T-cell (primary cell): ENCODE measurements at regions not wholly inside any gene's neighbourhood (a gene's known extent, or its start where the extent isn't known, plus 50 kb on each side); places are given as distances from the start of the nearest gene placed in this dataset.

Experiments used
- ATAC-seq, 4 experiments: fragments of 200-7000 bp in 3 of 4; fragments of 150-1000 bp in 1 of 4; cut with Tn5 transposase; replicated peaks in 1 of 4; 1 replicate in 3 of 4; 2 replicates in 1 of 4; pipeline ENCODE4 v1.10.0; 2021; ENCODE audit warnings: moderate library complexity in 3 of 4, mild to moderate bottlenecking in 2 of 4, moderate number of reproducible peaks in 1 of 4
- CTCF ChIA-PET, 2 donors: fragments of 300-600 bp; sonication (Branson Sonifier 250); formaldehyde crosslinking; loops; one replicate each; lab custom pipeline; 2022; ENCODE audit warnings: antibody characterized with exemption in 2 of 2; lab: Charles Lee
- POLR2A ChIA-PET, 2 donors: fragments of 300-600 bp; sonication (Branson Sonifier 250); formaldehyde crosslinking; loops; one replicate each; lab custom pipeline; 2022; ENCODE audit warnings: antibody characterized with exemption in 2 of 2; lab: Charles Lee
- DNase-seq, 35 experiments: peaks; one replicate each; pipeline versions ENCODE4 v3.0.0 to v3.0.0-alpha.2; 2013 to 2023
- H3K27ac ChIP-seq: one replicate; pipeline ENCODE4 v1.5.1; 2013; ENCODE audit warnings: low read length
- H3K27me3 ChIP-seq, 2 experiments: replicated peaks in 1 of 2; 1 replicate in 1 of 2; 2 replicates in 1 of 2; pipeline versions ENCODE4 v1.6.1 to v1.7.0; 2013; ENCODE audit warnings: low read length in 1 of 2, mixed read lengths in 1 of 2; ENCODE audit not compliant: control insufficient read depth in 2 of 2, insufficient read depth in 2 of 2; ENCODE audit errors: extremely low read depth in 1 of 2
- H3K36me3 ChIP-seq, 2 donors: 1 replicate in 1 of 2; 2 replicates in 1 of 2; pipeline versions ENCODE4 v1.6.1 to v1.7.0; 2013; ENCODE audit warnings: low read length in 1 of 2; ENCODE audit not compliant: control insufficient read depth in 2 of 2, insufficient read depth in 1 of 2; ENCODE audit errors: extremely low read depth in 1 of 2
- H3K4me1 ChIP-seq, 2 experiments: 1 replicate in 1 of 2; 2 replicates in 1 of 2; pipeline versions ENCODE4 v1.6.1 to v1.7.0; 2013; ENCODE audit warnings: low read length in 2 of 2, mixed read lengths in 1 of 2; ENCODE audit not compliant: insufficient read depth in 2 of 2, control insufficient read depth in 1 of 2; ENCODE audit errors: extremely low read depth in 1 of 2
- H3K4me3 ChIP-seq, 2 donors: 1 replicate in 1 of 2; 2 replicates in 1 of 2; pipeline versions ENCODE4 v1.5.1 to v1.7.0; 2013; ENCODE audit warnings: mild to moderate bottlenecking in 2 of 2, low read length in 1 of 2, moderate library complexity in 1 of 2; ENCODE audit not compliant: control insufficient read depth in 1 of 2; ENCODE audit errors: extremely low read depth in 1 of 2
- H3K9me3 ChIP-seq: 2 replicates; pipeline ENCODE4 v1.7.0; 2013
- H3K27ac Mint-ChIP-seq, 2 donors: one replicate each; pipeline ENCODE4 v1.8.0; 2020 to 2021; ENCODE audit warnings: mild to moderate bottlenecking in 2 of 2, mixed read lengths in 2 of 2
- H3K27me3 Mint-ChIP-seq, 2 donors: one replicate each; pipeline ENCODE4 v1.8.0; 2021 to 2022; ENCODE audit warnings: mixed read lengths in 2 of 2
- H3K36me3 Mint-ChIP-seq: one replicate; pipeline ENCODE4 v1.8.0; 2021; ENCODE audit warnings: mixed read lengths
- H3K4me1 Mint-ChIP-seq, 3 donors: one replicate each; pipeline ENCODE4 v1.8.0; 2020 to 2022; ENCODE audit warnings: mixed read lengths in 3 of 3, mild to moderate bottlenecking in 1 of 3
- H3K4me3 Mint-ChIP-seq, 3 donors: one replicate each; pipeline ENCODE4 v1.8.0; 2020 to 2022; ENCODE audit warnings: mild to moderate bottlenecking in 3 of 3, mixed read lengths in 3 of 3, moderate library complexity in 3 of 3
- H3K9me3 Mint-ChIP-seq, 3 donors: one replicate each; pipeline ENCODE4 v1.8.0; 2020 to 2022; ENCODE audit warnings: mixed read lengths in 3 of 3
- WGBS: methylation state at CpG from one replicate; pipeline ENCODE4 v1.1.5; 2013; ENCODE audit warnings: missing lambda C conversion rate; ENCODE audit not compliant: insufficient coverage; 5-methylcytosine and 5-hydroxymethylcytosine counted together

- Histone ChIP-seq H3K36me3 (no peaks in the 10 kb centered on the region), H3K9me3 (no peaks in the 10 kb centered on the region), H3K27ac (no peak overlapping the region), H3K4me1 (peaks cover 5 to 14% of the 10 kb centered on the region in 2 experiments), H3K4me3 (no peak overlapping the region), H3K27me3 (no peaks in the 10 kb centered on the region)
- peaks cover 0 to 2% of the 10 kb centered on the region in 2 donors for H3K27me3 Mint-ChIP-seq
- ATAC-seq: no peak
- H3K36me3 Mint-ChIP-seq: peaks cover 5% of the 10 kb centered on the region
- no peak for DNase-seq
- no peak overlapping the region for H3K27ac Mint-ChIP-seq
- CTCF ChIA-PET: interaction anchor here (0.8 to 1.8 kb wide), 3 partner anchors 12 to 166 kb away, joined by 3 to 6 read pairs (median 4); no protein-coding TSS in a partner anchor
- POLR2A ChIA-PET: interaction anchor here in 1 of 2 donors (0.5 to 0.6 kb wide), 3 partner anchors 128 to 197 kb away, joined by 4 to 5 read pairs (median 4); no protein-coding TSS in a partner anchor
- no CpG with 5 or more reads among the region's 1 CpG for WGBS
- H3K4me1 Mint-ChIP-seq: peaks cover 0 to 10% (median 8%) of the 10 kb centered on the region in 3 donors
- H3K9me3 Mint-ChIP-seq: peaks cover 0 to 3% (median 0%) of the 10 kb centered on the region in 3 donors
- no peak overlapping the region for H3K4me3 Mint-ChIP-seq
Measured at GRCh38 chr2:64318476-64318748, 135.6 kb upstream of the LGALSL start.

GRCh38 chr2:64319896-64320295 lies 134.1 kb upstream of the LGALSL start:
- Mint-ChIP-seq H3K36me3 (peaks cover 5% of the 10 kb centered on the region), H3K4me3 (no peak overlapping the region), H3K27ac (no peak overlapping the region), H3K27me3 (peaks cover 0 to 2% of the 10 kb centered on the region in 2 donors), H3K9me3 (peaks cover 0 to 3% (median 0%) of the 10 kb centered on the region in 3 donors), H3K4me1 (peaks cover 7 to 24% (median 20%) of the 10 kb centered on the region in 3 donors)
- Histone ChIP-seq H3K9me3 (no peaks in the 10 kb centered on the region), H3K27me3 (no peaks in the 10 kb centered on the region), H3K4me3 (no peak overlapping the region), H3K4me1 (peaks cover 8 to 24% of the 10 kb centered on the region in 2 experiments), H3K27ac (no peak overlapping the region), H3K36me3 (no peaks in the 10 kb centered on the region)
- ChIA-PET CTCF (interaction anchor here in 1 of 2 donors (0.5 to 0.8 kb wide), 3 partner anchors 8 to 11 kb away, joined by 3 to 4 read pairs (median 3); no protein-coding TSS in a partner anchor), POLR2A (no interaction called here)
- WGBS: no CpG with 5 or more reads among the region's 3 CpGs
- ATAC-seq: no peak
- DNase-seq: no peak

DNA sequence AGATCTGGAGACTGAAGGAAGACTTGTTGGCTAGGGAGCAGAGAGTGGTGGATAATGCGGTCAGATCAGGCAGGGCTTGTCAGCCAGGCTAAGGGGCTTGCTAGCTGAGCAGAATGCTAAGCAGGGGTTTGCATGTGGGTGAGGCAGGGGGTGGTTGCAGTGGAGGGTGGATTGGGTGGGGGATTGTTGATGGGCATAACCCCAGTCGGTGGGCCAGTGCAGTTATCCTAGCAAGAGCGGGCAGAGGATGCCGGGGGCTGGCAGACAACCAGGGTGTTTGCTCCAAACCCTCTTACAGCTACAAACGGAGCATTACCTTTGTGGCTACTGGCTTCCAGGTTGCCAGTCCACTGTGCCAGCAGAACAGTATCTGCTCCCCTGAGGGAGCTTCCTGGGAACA lies 131.5 kb upstream of the LGALSL start:
- WGBS: 82% methylated on average over 4 of the region's 5 CpGs

GRCh38 chr2:64323197-64323596 lies 130.8 kb upstream of the LGALSL start:
- H3K27me3 Mint-ChIP-seq: peaks cover 0 to 2% of the 10 kb centered on the region in 2 donors
- no peak for DNase-seq
- Histone ChIP-seq H3K9me3 (no peaks in the 10 kb centered on the region), H3K4me3 (no peak overlapping the region), H3K27ac (no peak overlapping the region), H3K27me3 (no peaks in the 10 kb centered on the region), H3K36me3 (no peaks in the 10 kb centered on the region), H3K4me1 (peaks cover 32 to 57% of the 10 kb centered on the region in 2 experiments)
- H3K36me3 Mint-ChIP-seq: peaks cover 5% of the 10 kb centered on the region
- H3K4me1 Mint-ChIP-seq: peaks cover 37 to 55% (median 52%) of the 10 kb centered on the region in 3 donors
- H3K4me3 Mint-ChIP-seq: no peak overlapping the region
- H3K27ac Mint-ChIP-seq: peak overlapping the region in 1 of 2 donors; percentile 1
- no peak for ATAC-seq
- CTCF ChIA-PET: no interaction called here
- peaks cover 0 to 3% (median 0%) of the 10 kb centered on the region in 3 donors for H3K9me3 Mint-ChIP-seq
- POLR2A ChIA-PET: interaction anchor here in 1 of 2 donors (1.0 kb wide), 1 partner anchor 10 kb away, joined by 3 read pairs; no protein-coding TSS in a partner anchor
- 50% methylated on average over 4 of the region's 5 CpGs for WGBS

More for the DNA sequence above, 131.5 kb upstream of the LGALSL start:
- no peaks in the 10 kb centered on the region for H3K9me3 ChIP-seq
- POLR2A ChIA-PET: interaction anchor here in 1 of 2 donors (0.5 kb wide), 1 partner anchor 484 kb away, joined by 5 read pairs; no protein-coding TSS in a partner anchor
- ATAC-seq (no peak), DNase-seq (no peak)
- H3K4me3 Mint-ChIP-seq: no peak overlapping the region
- peaks cover 27 to 50% of the 10 kb centered on the region in 2 experiments for H3K4me1 ChIP-seq
- H3K36me3 ChIP-seq: no peaks in the 10 kb centered on the region
- peaks cover 0 to 3% (median 0%) of the 10 kb centered on the region in 3 donors for H3K9me3 Mint-ChIP-seq
- H3K27me3 Mint-ChIP-seq: peaks cover 0 to 2% of the 10 kb centered on the region in 2 donors
- H3K27ac Mint-ChIP-seq: no peak overlapping the region
- CTCF ChIA-PET: interaction anchor here in 1 of 2 donors (0.5 kb wide), 1 partner anchor 262 kb away, joined by 6 read pairs; no protein-coding TSS in a partner anchor
- no peak overlapping the region for H3K27ac ChIP-seq
- H3K4me1 Mint-ChIP-seq: peaks cover 30 to 50% (median 45%) of the 10 kb centered on the region in 3 donors
- H3K27me3 ChIP-seq: no peaks in the 10 kb centered on the region
- no peak overlapping the region for H3K4me3 ChIP-seq
- H3K36me3 Mint-ChIP-seq: peaks cover 5% of the 10 kb centered on the region

DNA sequence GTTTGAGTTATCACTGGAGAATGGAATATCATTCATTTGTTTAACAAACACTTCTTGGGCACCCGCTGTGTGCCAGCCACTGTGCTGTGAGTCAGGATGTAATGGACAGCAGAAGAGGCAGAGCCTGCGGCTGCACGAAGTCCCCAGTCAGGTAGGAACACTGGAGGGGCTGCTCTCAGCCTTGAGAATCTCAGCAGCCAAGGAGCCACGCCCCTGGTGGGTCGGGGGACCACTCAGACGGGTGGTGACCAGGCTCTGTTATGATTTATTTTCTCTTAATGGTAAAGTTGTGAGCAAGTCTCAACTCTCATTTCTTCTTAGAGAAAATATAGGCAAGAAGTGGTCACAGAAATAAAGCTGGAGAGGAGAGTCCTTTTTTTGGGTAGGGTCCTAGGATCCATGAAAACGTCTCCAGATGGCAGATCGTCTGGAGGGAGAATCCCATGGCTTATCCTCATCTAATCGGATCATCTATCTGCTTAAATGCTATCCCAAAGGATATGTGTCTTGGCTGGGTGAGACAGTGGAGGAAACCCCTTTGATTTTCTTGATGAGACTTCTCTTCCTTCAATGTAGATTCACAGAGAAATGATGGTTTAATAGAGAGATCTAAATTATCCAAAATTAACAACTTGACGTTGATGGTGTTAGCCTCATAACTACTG lies 129.1 kb upstream of the LGALSL start:
- 100% methylated on average over 3 of the region's 10 CpGs for WGBS
- peaks cover 42 to 58% (median 52%) of the 10 kb centered on the region in 3 donors for H3K4me1 Mint-ChIP-seq

DNA sequence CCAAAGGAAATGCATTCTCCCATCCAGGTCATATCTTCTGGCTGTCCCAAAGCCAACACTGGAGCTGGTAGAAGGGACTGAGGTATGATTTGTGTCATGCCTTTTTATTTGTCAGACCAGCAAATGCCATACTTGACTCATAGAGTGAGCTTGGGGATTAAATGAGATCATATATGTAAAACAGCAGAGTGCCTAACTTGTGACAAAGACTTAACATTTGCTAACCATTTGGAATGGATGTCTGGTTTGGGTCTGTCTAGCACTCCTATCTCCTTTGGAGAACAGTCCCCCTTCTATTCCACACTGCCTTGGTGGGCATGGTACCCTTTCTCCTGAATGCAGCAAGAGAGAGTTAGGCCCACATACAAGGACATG lies 128.5 kb upstream of the LGALSL start:
- no peaks in the 10 kb centered on the region for H3K36me3 ChIP-seq
- Mint-ChIP-seq H3K27ac (peak overlapping the region; percentile 98 to 99), H3K4me1 (peaks cover 42 to 61% (median 54%) of the 10 kb centered on the region in 3 donors), H3K4me3 (peak overlapping the region; percentile 62 to 74 (median 73)), H3K27me3 (no peaks in the 10 kb centered on the region), H3K36me3 (peaks cover 5% of the 10 kb centered on the region), H3K9me3 (peaks cover 0 to 3% (median 0%) of the 10 kb centered on the region in 3 donors)
- CTCF ChIA-PET: interaction anchor here in 1 of 2 donors (0.9 to 7.0 kb wide), 4 partner anchors 160 to 275 kb away, joined by 3 to 185 read pairs (median 4); no protein-coding TSS in a partner anchor
- POLR2A ChIA-PET: interaction anchor here in 1 of 2 donors (0.6 kb wide), 1 partner anchor 293 kb away, joined by 7 read pairs; no protein-coding TSS in a partner anchor
- peak overlapping the region; percentile 66 for H3K27ac ChIP-seq
- no peak overlapping the region for H3K4me3 ChIP-seq
- H3K27me3 ChIP-seq: no peaks in the 10 kb centered on the region
- peak in 1 of 35 experiments; percentile 15 for DNase-seq
- H3K4me1 ChIP-seq: peaks cover 32 to 62% of the 10 kb centered on the region in 2 experiments
- ATAC-seq: no peak
- H3K9me3 ChIP-seq: no peaks in the 10 kb centered on the region

More for the DNA sequence above, 129.1 kb upstream of the LGALSL start:
- Mint-ChIP-seq H3K27me3 (no peaks in the 10 kb centered on the region), H3K27ac (peak overlapping the region; percentile 98 to 99), H3K4me3 (peak overlapping the region in 1 of 3 donors; percentile 17), H3K9me3 (peaks cover 0 to 3% (median 0%) of the 10 kb centered on the region in 3 donors), H3K36me3 (peaks cover 5% of the 10 kb centered on the region)
- H3K9me3 ChIP-seq: no peaks in the 10 kb centered on the region
- peaks cover 32 to 60% of the 10 kb centered on the region in 2 experiments for H3K4me1 ChIP-seq
- no peaks in the 10 kb centered on the region for H3K27me3 ChIP-seq
- peak overlapping the region; percentile 66 for H3K27ac ChIP-seq
- H3K36me3 ChIP-seq: no peaks in the 10 kb centered on the region
- ATAC-seq: no peak
- ChIA-PET POLR2A (interaction anchor here in 1 of 2 donors (0.5 kb wide), 1 partner anchor 115 kb away, joined by 15 read pairs; no protein-coding TSS in a partner anchor), CTCF (interaction anchor here in 1 of 2 donors (0.8 to 7.0 kb wide), 2 partner anchors 275 to 285 kb away, joined by 3 to 185 read pairs; no protein-coding TSS in a partner anchor)
- no peak overlapping the region for H3K4me3 ChIP-seq
- no peak for DNase-seq
